Ureter (tissue), 1 donor: ENCODE measurements at regions not wholly inside any gene's neighbourhood (a gene's known extent, or its start where the extent isn't known, plus 50 kb on each side); places are given as distances from the start of the nearest gene placed in this dataset.

ENCODE experiments used
- DNase-seq: peaks from one replicate; pipeline ENCODE4 v3.0.0-alpha.2; 2020; ENCODE audit warnings: low spot score
- donor health status: DM: yes; HTN: yes; CAD: no.

- DNase-seq: no peak
Observed at GRCh38 chr2:762646-763045, 85.4 kb upstream of the TMEM18 start.

GRCh38 chr2:761384-761783 lies 84.2 kb upstream of the TMEM18 start:
- no peak for DNase-seq

- DNase-seq: no peak
Observed at GRCh38 chr2:760001-760400, 82.8 kb upstream of the TMEM18 start.

DNA sequence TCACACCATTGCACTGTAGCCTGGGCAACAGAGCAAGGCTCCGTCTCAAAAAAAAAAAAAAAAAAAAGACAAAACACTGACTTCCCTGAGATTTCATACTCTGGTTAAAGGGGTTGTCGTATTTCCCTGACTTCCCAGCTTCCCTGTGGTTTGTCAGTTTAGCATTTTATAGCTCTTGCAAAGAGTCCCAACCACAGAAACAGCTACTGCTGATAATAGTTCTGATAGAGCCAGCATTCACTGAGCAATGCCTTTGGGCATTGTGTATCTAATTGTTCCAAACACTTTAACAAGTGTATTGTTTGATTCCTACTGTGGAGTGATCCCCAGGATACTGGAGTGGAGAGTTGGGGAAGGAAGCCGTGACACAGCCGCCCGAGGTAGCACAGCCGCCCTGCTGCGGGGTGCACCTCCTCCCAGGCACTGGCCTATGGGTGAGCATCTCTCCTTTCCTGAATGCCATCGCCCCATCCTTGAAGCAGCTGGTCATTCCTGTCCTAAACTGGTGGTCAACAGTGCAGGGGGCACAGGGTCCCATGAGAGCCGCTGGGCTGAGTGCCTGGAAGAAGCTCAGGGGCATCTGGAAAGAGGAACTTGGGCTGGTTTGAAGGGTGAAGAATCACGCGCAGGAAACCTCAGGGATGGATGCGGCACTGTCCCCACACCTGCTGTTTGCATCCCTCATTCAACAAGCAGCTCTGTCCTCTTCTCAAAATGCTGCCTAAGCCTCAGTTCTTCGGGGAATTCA lies 81.0 kb upstream of the TMEM18 start:
- DNase-seq: no peak

DNA sequence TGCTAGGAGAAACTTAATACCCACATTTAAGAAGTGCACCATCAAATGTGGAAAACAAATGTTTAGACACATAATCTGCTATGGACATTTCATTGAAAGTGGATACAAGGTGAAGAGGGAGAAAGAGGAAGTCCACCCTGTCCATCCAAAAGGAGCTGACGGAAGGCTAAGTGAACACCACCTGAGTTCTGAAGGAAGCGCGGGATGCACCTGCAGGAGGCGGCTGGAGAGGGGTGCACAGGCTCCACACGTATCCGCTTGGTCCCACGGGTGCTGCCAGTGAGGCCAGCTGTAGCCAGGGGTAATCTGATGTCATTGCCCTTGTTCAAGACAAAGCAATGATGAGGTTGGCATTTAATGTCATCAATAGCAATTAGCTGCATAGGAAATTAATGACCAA lies 75.9 kb upstream of the TMEM18 start:
- no peak for DNase-seq

DNA sequence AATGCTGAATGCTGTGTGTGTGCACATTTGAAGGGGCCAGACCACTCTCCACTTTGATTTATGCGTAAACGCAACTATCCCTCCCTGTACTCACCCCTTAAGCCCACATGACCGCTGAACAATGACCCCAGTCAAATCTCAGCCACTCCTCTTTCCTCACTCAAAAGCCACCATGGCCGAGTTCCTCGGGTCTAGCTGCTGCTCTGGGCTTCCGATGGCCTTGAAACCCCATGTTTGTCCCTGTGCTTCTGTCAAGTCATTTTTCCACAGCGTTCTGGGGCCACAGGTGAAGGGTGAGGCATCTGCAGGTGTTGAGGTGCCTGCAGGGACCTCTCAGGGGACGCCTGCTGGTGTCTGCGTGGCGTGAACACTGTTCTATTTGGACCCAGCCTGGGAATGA lies 74.3 kb upstream of the TMEM18 start:
- no peak for DNase-seq

- DNase-seq: no peak
Observed at GRCh38 chr2:750628-751027, 73.4 kb upstream of the TMEM18 start.

- DNase-seq: no peak
Observed at GRCh38 chr2:747762-748351, 70.7 kb upstream of the TMEM18 start.

GRCh38 chr2:746697-747096 lies 69.5 kb upstream of the TMEM18 start:
- DNase-seq: no peak

DNA sequence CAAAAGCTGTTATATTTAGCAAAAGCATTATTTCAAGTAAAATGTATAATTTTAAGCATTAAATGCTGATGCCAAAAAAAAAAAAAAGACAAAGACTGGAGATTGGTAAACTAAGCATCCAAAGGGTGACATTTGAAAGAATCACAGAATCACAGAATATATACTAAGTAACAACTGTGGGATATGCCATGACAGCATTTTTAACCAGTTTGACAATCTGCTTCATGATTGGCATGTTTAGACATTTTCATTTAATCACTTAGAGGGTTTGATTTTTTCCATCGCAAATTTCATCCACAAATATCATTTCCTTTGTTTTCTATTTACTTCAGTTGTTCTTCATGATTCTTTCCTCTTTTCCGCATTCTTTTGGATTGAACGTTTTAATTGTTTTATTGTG lies 66.9 kb upstream of the TMEM18 start:
- DNase-seq: no peak

GRCh38 chr2:742221-742620 lies 65.0 kb upstream of the TMEM18 start:
- no peak for DNase-seq

DNA sequence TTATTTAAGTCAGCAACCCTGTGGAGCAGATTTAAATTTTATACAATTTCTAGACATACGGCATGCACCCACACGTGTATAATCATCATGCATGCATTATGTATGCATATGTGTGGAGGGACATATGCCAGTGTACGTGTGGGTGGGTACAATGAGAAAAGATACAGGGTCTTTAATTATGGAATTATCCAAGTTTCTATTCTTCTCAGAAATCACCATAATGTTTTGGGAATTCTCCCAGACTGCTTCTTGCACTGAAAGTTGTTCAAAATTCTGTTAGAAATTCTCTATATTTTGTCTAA lies 63.9 kb upstream of the TMEM18 start:
- DNase-seq: no peak

GRCh38 chr2:740322-741194 lies 63.4 kb upstream of the TMEM18 start:
- peak; percentile 75 for DNase-seq

- peak; percentile 60 for DNase-seq
Observed at GRCh38 chr2:739864-740321, 62.7 kb upstream of the TMEM18 start.

DNA sequence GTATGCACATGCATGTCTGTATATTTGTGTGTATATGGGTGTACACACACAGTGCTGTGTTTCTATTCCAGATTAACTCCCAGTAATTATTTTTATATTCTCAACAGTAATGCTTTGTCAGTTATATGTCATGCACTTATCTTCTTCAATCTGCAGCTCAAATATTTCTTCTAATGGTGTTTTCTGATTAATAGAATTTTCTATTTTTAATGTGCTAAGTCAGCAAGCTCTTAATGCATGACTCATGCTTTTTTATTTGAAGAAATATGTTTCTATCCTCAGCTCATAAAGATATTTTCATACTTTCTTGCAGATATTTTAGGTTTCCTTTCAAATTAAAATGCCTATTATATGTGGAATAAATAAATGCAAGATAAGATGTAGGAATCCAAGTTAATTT lies 59.7 kb upstream of the TMEM18 start:
- no peak for DNase-seq

DNA sequence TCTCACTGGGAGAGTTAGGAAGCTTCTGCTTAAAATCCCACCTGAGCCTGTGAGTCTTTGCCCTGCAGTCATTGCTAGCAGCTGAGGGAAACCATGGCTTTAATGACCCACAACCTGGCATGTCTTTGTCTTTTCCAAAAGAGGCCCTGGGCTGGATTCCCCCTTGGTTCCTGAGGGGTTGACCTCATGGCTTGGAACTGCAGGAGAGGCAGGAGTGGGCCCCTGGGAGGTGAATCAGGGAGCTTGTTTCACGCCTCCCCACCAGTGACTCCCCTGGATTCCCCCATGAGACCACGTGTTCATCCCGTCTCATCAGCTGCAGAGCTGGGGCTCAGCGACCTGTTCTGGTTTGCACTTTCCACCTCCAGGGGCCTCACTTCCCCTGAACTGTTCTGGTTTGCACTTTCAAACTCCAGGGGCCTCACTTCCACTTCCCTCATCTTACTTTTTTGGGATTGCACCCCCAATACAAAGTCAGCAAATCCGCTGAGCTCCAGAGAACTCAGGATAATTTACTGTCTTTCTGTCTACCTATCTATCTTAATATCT lies 58.5 kb upstream of the TMEM18 start:
- DNase-seq: no peak

DNA sequence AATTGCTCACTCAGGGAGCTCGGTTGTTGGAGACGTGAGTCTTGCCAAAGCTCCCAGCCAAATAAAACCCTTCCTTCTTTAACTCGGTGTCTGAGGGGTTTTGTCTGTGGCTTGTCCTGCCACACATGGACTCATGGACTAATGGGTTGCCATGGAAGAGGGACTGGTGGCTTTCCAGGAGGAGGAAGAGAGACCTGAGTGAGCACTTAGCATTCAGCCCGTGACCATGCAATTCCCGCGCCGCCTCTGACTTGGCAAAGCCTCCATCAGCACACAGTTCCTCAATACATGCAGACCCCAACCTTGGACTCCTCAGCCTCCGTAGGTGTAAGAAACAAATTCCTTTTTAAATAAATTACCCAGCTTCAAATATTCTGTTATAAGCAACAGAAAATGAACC lies 57.3 kb upstream of the TMEM18 start:
- DNase-seq: no peak

DNA sequence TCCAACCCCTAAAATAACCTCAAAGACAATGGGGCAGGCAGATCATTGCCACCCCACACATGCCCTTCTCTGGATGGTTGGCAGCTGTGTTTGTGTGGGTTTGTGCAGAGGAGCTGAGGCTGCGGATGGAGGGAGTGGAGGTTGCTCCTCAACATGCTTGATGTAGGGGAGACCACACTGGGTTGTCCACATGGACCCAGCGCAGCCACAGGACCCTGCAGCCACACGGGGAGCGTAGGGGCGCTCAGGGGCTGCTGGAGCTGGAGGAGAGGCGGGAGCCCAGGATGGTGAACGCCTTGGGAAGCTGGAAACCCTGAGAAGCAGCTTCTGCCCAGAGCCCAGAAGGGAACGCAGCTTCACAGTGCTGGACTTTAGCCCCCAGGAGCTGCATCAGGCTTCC lies 56.3 kb upstream of the TMEM18 start:
- DNase-seq: no peak

DNA sequence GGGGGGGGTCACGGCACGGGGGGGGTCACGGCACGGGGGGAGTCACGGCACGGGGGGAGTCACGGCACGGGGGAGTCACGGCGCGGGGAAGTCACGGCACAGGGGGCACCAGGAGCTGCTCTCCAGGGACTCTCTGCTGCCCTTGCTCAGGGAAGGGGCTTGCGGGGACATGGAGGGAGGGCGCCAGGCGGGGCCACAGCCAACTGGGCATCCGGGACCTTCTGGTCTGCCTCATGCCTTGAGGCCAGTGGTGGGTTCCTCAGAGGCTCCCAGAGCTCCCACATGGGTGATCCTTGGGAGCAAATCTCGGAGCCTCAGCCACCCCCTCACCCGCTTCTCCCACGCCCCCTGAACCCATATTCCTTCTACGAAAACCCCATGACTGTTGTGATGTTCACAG lies 55.8 kb upstream of the TMEM18 start:
- DNase-seq: no peak

DNA sequence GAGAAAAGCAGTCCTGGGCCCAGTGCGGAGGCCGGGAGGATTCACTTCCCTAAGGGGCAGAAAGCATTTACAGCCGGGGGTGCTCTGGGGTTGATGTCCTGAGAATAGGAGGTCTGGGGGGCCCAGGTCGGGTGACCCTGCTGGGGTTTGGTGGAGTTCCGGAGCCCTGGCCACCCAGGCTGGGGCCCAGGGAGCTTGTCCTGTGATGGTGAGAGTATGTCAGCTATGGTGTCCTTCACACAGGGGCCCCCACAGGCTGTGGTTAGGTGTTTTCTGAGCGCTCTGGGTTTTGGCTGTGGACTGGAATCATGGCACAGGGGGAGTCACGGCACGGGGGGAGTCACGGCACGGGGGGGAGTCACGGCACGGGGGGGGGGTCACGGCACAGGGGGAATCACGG lies 54.5 kb upstream of the TMEM18 start:
- DNase-seq: no peak

- no peak for DNase-seq
Observed at GRCh38 chr2:729376-729861, 52.2 kb upstream of the TMEM18 start.

GRCh38 chr2:728165-728564 lies 51.0 kb upstream of the TMEM18 start:
- no peak for DNase-seq

GRCh38 chr2:727071-727470 lies 49.9 kb upstream of the TMEM18 start:
- DNase-seq: no peak
